DMS153 treated with DMSO at 0.1 percent for 48 hours (cell line): ENCODE measurements at regions not wholly inside any gene's neighbourhood (a gene's known extent, or its start where the extent isn't known, plus 50 kb on each side); places are given as distances from the start of the nearest gene placed in this dataset.

Source experiments
- DNase-seq: peaks from one replicate; lab custom pipeline; 2025; ENCODE audit not compliant: unreplicated experiment; lab: John Stamatoyannopoulos, UW

GRCh38 chr13:51027644-51028043 lies 83.4 kb downstream of the C13orf42 start:
- DNase-seq = no peak

- no peak for DNase-seq
These were observed 85.1 kb downstream of the C13orf42 start for GRCh38 chr13:51026016-51026415.

GRCh38 chr13:51025245-51025905 lies 85.7 kb downstream of the C13orf42 start:
- DNase-seq = no peak

- no peak for DNase-seq
These were observed 89.3 kb downstream of the C13orf42 start for GRCh38 chr13:51021811-51022210.

- DNase-seq = no peak
These were observed 90.5 kb downstream of the C13orf42 start for GRCh38 chr13:51020600-51020999.

GRCh38 chr13:51019026-51019425 lies 92.0 kb downstream of the C13orf42 start:
- no peak for DNase-seq

GRCh38 chr13:51017516-51017915 lies 93.6 kb downstream of the C13orf42 start:
- DNase-seq = no peak

GRCh38 chr13:51015973-51016372 lies 95.1 kb downstream of the C13orf42 start:
- peak; percentile 52 for DNase-seq

- DNase-seq = no peak
These were observed 100.0 kb downstream of the RNASEH2B start for GRCh38 chr13:51009597-51009996.

- no peak for DNase-seq
These were observed 97.6 kb downstream of the RNASEH2B start for GRCh38 chr13:51007216-51007615.

- no peak for DNase-seq
These were observed 96.7 kb downstream of the RNASEH2B start for GRCh38 chr13:51006067-51006845.
